Trophoblast cell (in vitro differentiated cells and primary cell): ENCODE measurements at regions not wholly inside any gene's neighbourhood (a gene's known extent, or its start where the extent isn't known, plus 50 kb on each side); places are given as distances from the start of the nearest gene placed in this dataset.

Source experiments
- DNase-seq, 2 donors: peaks; one replicate each; pipeline ENCODE4 v3.0.0-alpha.2; 2016
- H2AFZ ChIP-seq: 2 replicates; pipeline ENCODE4 v1.6.1; 2013; ENCODE audit warnings: low read length, moderate library complexity, mild to moderate bottlenecking; ENCODE audit not compliant: insufficient read depth, poor library complexity
- H2AK5ac ChIP-seq: 2 replicates; pipeline ENCODE4 v1.6.1; 2013; ENCODE audit warnings: mild to moderate bottlenecking, low read length
- H2BK120ac ChIP-seq: 2 replicates; pipeline ENCODE4 v1.6.1; 2013; ENCODE audit warnings: low read length, mild to moderate bottlenecking, moderate library complexity; ENCODE audit not compliant: insufficient read depth, poor library complexity
- H2BK12ac ChIP-seq: 2 replicates; pipeline ENCODE4 v1.6.1; 2013; ENCODE audit warnings: mild to moderate bottlenecking, low read length, moderate library complexity
- H2BK5ac ChIP-seq: 2 replicates; pipeline ENCODE4 v1.6.1; 2013; ENCODE audit warnings: low read length, low read depth, moderate library complexity, mild to moderate bottlenecking; ENCODE audit not compliant: poor library complexity
- H3K14ac ChIP-seq: 2 replicates; pipeline ENCODE4 v1.6.1; 2013; ENCODE audit warnings: mild to moderate bottlenecking, low read length
- H3K18ac ChIP-seq: 2 replicates; pipeline ENCODE4 v1.6.1; 2013; ENCODE audit warnings: mild to moderate bottlenecking, low read length
- H3K23ac ChIP-seq: 2 replicates; pipeline ENCODE4 v1.6.1; 2013; ENCODE audit warnings: low read length
- H3K27ac ChIP-seq: 2 replicates; pipeline ENCODE4 v1.5.1; 2013; ENCODE audit warnings: low read depth, mild to moderate bottlenecking, inconsistent platforms, low read length, moderate library complexity
- H3K27me3 ChIP-seq: 2 replicates; pipeline ENCODE4 v1.6.1; 2013; ENCODE audit warnings: inconsistent platforms, mild to moderate bottlenecking, low read length, moderate library complexity; ENCODE audit not compliant: insufficient read depth
- H3K36me3 ChIP-seq, 2 experiments: 1 replicate in 1 of 2; 2 replicates in 1 of 2; pipeline ENCODE4 v1.6.1; 2013; ENCODE audit warnings: low read length in 2 of 2, mild to moderate bottlenecking in 2 of 2, moderate library complexity in 1 of 2; ENCODE audit not compliant: insufficient read depth in 2 of 2, control insufficient read depth in 1 of 2
- H3K4ac ChIP-seq: 2 replicates; pipeline ENCODE4 v1.6.1; 2013; ENCODE audit warnings: low read depth, mild to moderate bottlenecking, low read length, moderate library complexity
- H3K4me1 ChIP-seq, 2 experiments: 1 replicate in 1 of 2; 2 replicates in 1 of 2; pipeline ENCODE4 v1.6.1; 2013; ENCODE audit warnings: low read length in 2 of 2, mild to moderate bottlenecking in 2 of 2, moderate library complexity in 1 of 2; ENCODE audit not compliant: insufficient read depth in 2 of 2, control insufficient read depth in 1 of 2
- H3K4me2 ChIP-seq: 2 replicates; pipeline ENCODE4 v1.6.1; 2013; ENCODE audit warnings: inconsistent platforms, mild to moderate bottlenecking, low read length, moderate library complexity
- H3K4me3 ChIP-seq: 2 replicates; pipeline ENCODE4 v1.5.1; 2013; ENCODE audit warnings: mild to moderate bottlenecking, low read depth, low read length, inconsistent platforms
- H3K79me1 ChIP-seq: one replicate; pipeline ENCODE4 v1.6.1; 2013; ENCODE audit warnings: low read length
- H3K79me2 ChIP-seq: 2 replicates; pipeline ENCODE4 v1.6.1; 2013; ENCODE audit warnings: low read length, mild to moderate bottlenecking; ENCODE audit not compliant: control insufficient read depth, insufficient read depth, poor library complexity
- H3K9ac ChIP-seq: 2 replicates; pipeline ENCODE4 v1.6.1; 2013; ENCODE audit warnings: mild to moderate bottlenecking, low read length
- H3K9me3 ChIP-seq: 2 replicates; pipeline ENCODE4 v1.6.1; 2013; ENCODE audit warnings: low read depth, mild to moderate bottlenecking, control low read depth, inconsistent platforms, low read length; ENCODE audit not compliant: insufficient read depth
- H4K12ac ChIP-seq: 2 replicates; pipeline ENCODE4 v1.6.1; 2013; ENCODE audit warnings: low read depth, mild to moderate bottlenecking, low read length, moderate library complexity
- H4K8ac ChIP-seq: 2 replicates; pipeline ENCODE4 v1.6.1; 2013; ENCODE audit warnings: low read depth, mild to moderate bottlenecking, low read length, moderate library complexity
- H4K91ac ChIP-seq: one replicate; pipeline ENCODE4 v1.6.1; 2013; ENCODE audit warnings: low read depth, mild to moderate bottlenecking, low read length, moderate library complexity
- WGBS: extraction: QIAGEN DNeasy Blood & Tissue Kit; methylation state at CpG from one replicate; pipeline ENCODE4 v1.1.7; 2013; ENCODE audit warnings: missing lambda C conversion rate; ENCODE audit not compliant: insufficient read length, insufficient coverage; ENCODE audit errors: extremely low coverage; 5-methylcytosine and 5-hydroxymethylcytosine counted together

DNA sequence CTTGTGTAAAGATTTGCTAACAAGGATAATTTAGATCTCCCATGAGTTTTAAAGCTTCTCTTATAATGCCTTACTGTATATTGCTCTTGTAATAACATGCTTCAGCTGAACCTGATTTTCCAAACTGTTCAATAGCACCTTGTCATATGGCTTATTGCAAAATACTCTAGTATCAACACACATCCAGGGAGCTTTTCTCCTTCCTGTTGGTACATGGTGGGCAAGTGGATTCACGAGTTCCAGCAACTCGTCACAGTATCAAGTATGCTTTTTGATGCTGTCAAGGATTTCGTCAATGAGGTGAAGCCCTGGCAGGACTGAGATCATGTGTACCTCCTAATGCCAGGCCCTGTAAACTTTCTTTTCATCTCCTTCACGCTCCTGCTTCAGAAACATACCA lies 59.5 kb upstream of the ITPRID2 start:
- peaks cover 0 to 3% of the 10 kb centered on the region in 2 experiments for H3K4me1 ChIP-seq
- H3K79me1 ChIP-seq: no peaks in the 10 kb centered on the region
- no peak overlapping the region for H2AK5ac ChIP-seq
- H3K79me2 ChIP-seq: no peaks in the 10 kb centered on the region
- no peak overlapping the region for H4K91ac ChIP-seq
- H3K27me3 ChIP-seq: no peaks in the 10 kb centered on the region
- no peaks in the 10 kb centered on the region for H3K36me3 ChIP-seq
- H3K23ac ChIP-seq: no peak overlapping the region
- H2AFZ ChIP-seq: no peak overlapping the region
- H3K4me3 ChIP-seq: no peak overlapping the region
- H2BK5ac ChIP-seq: no peak overlapping the region
- no peaks in the 10 kb centered on the region for H3K9me3 ChIP-seq
- no peak overlapping the region for H4K8ac ChIP-seq
- H3K18ac ChIP-seq: no peak overlapping the region
- no peak for DNase-seq
- H3K27ac ChIP-seq: no peak overlapping the region
- no peak overlapping the region for H3K9ac ChIP-seq
- no peak overlapping the region for H2BK12ac ChIP-seq
- no peak overlapping the region for H2BK120ac ChIP-seq
- no peak overlapping the region for H4K12ac ChIP-seq
- no peak overlapping the region for H3K14ac ChIP-seq
- no peak overlapping the region for H3K4me2 ChIP-seq
- WGBS: no CpG with 5 or more reads among the region's 4 CpGs
- no peak overlapping the region for H3K4ac ChIP-seq

DNA sequence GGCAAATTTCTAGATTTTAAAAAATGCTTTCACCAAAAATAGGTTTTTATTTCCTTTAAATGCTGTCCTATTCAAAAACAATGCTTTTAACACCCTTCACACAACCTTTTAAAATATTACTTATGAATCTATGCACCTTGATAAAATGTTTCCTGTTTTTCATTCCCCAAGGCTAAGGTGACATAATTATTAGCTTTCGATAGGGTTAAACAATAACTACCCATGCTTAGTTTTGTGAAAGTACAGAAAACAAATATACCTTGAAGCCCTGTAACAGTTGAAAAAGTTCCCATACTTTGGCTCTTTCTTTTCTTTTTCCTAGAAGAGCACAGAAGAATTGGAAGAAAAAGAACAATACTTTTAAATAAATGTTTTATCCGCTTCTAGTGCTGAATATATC lies 54.9 kb upstream of the ITPRID2 start:
- Histone ChIP-seq H3K79me1 (no peaks in the 10 kb centered on the region), H3K4me1 (no peaks in the 10 kb centered on the region), H2AK5ac (no peak overlapping the region), H3K14ac (no peak overlapping the region), H2BK12ac (no peak overlapping the region), H4K91ac (no peak overlapping the region), H3K9me3 (no peaks in the 10 kb centered on the region), H3K4me3 (no peak overlapping the region), H2BK5ac (no peak overlapping the region), H2BK120ac (no peak overlapping the region), H2AFZ (no peak overlapping the region), H3K36me3 (no peaks in the 10 kb centered on the region), H3K27ac (no peak overlapping the region), H3K9ac (no peak overlapping the region), H3K79me2 (no peaks in the 10 kb centered on the region), H3K27me3 (no peaks in the 10 kb centered on the region), H3K4me2 (no peak overlapping the region), H4K8ac (no peak overlapping the region), H3K18ac (no peak overlapping the region), H3K4ac (no peak overlapping the region), H3K23ac (no peak overlapping the region), H4K12ac (no peak overlapping the region)
- WGBS: no CpG with 5 or more reads among the region's 2 CpGs
- DNase-seq: no peak

DNA sequence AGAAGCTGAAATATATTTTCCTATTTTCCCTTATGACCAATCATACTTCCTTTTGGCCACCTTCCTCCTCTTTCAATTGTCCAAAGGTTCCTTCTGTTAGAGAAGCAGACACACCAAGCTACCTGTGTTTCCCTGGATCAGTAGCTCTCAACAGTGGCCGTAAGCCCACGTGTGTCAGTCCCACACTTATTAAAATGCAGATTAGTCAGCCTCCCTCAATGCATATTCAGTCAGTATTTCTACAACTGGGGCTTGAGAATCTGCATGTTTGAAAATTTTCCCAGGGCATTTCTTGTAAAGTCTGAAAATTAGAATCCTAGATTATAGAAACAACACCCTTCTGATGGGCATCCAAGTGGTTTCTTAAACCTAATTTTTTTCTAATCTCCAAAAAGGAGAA lies 54.0 kb upstream of the ITPRID2 start:
- Histone ChIP-seq H3K9ac (no peak overlapping the region), H3K27me3 (no peaks in the 10 kb centered on the region), H2AFZ (no peak overlapping the region), H3K79me1 (no peaks in the 10 kb centered on the region), H3K18ac (no peak overlapping the region), H3K79me2 (no peaks in the 10 kb centered on the region), H3K4ac (no peak overlapping the region), H3K4me2 (no peak overlapping the region), H2BK120ac (no peak overlapping the region), H3K23ac (no peak overlapping the region), H3K4me3 (no peak overlapping the region), H4K91ac (no peak overlapping the region), H4K8ac (no peak overlapping the region), H2BK12ac (no peak overlapping the region), H2AK5ac (no peak overlapping the region), H3K14ac (no peak overlapping the region), H3K4me1 (no peaks in the 10 kb centered on the region), H3K36me3 (no peaks in the 10 kb centered on the region), H3K9me3 (no peaks in the 10 kb centered on the region), H2BK5ac (no peak overlapping the region), H3K27ac (no peak overlapping the region), H4K12ac (no peak overlapping the region)
- DNase-seq: no peak
- no CpG with 5 or more reads among the region's 2 CpGs for WGBS

DNA sequence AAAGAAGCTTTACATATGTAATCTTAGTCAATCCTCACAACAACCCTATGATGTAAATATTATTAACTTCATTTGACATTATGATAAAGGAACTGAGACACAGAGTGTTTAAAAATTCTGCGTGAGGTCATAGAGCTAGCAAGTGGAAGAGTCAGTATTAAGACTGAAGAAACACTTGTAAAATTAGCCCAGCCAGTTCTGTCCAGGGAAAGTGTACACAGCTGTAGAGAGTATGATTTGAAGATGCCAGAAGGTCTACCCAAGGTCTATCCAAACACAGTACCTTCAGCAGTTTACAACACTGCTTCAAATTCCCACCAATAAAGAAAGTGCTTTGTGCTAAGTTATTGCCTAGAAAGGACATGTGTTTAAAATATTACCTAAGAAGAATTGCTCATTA lies 51.7 kb upstream of the ITPRID2 start:
- no peaks in the 10 kb centered on the region for H3K79me2 ChIP-seq
- no peak for DNase-seq
- H2AFZ ChIP-seq: no peak overlapping the region
- H3K9ac ChIP-seq: no peak overlapping the region
- no peak overlapping the region for H2AK5ac ChIP-seq
- H3K79me1 ChIP-seq: no peaks in the 10 kb centered on the region
- H3K4me3 ChIP-seq: no peak overlapping the region
- no peak overlapping the region for H4K8ac ChIP-seq
- no CpG with 5 or more reads among the region's 1 CpG for WGBS
- H3K4me1 ChIP-seq: no peaks in the 10 kb centered on the region
- no peaks in the 10 kb centered on the region for H3K27me3 ChIP-seq
- no peak overlapping the region for H3K18ac ChIP-seq
- H3K23ac ChIP-seq: no peak overlapping the region
- H2BK12ac ChIP-seq: no peak overlapping the region
- no peaks in the 10 kb centered on the region for H3K9me3 ChIP-seq
- no peak overlapping the region for H4K91ac ChIP-seq
- no peak overlapping the region for H3K27ac ChIP-seq
- no peak overlapping the region for H3K4me2 ChIP-seq
- no peak overlapping the region for H2BK120ac ChIP-seq
- H4K12ac ChIP-seq: no peak overlapping the region
- no peak overlapping the region for H2BK5ac ChIP-seq
- no peaks in the 10 kb centered on the region for H3K36me3 ChIP-seq
- H3K14ac ChIP-seq: no peak overlapping the region
- no peak overlapping the region for H3K4ac ChIP-seq
